Epithelial cell of proximal tubule (primary cell): ENCODE measurements at regions not wholly inside any gene's neighbourhood (a gene's known extent, or its start where the extent isn't known, plus 50 kb on each side); places are given as distances from the start of the nearest gene placed in this dataset.
"Not testable (repeated sequence)": the region's sequence is repeated elsewhere in the genome, so short reads cannot be mapped to it uniquely, and the experiment has no call there.

ENCODE experiments used
- DNase-seq: peaks from one replicate; pipeline ENCODE4 v3.0.0-alpha.2; 2011; ENCODE audit warnings: low read depth
- H3K4me3 ChIP-seq: 2 replicates; pipeline ENCODE4 v1.5.1; 2011; ENCODE audit warnings: low read depth, mild to moderate bottlenecking, low read length
- TF ChIP-seq, protein P1 (sequence below): conservative IDR thresholded peaks from 2 replicates; pipeline ENCODE4 v1.5.1; 2012; ENCODE audit warnings: low read depth, mild to moderate bottlenecking, low read length

DNA sequence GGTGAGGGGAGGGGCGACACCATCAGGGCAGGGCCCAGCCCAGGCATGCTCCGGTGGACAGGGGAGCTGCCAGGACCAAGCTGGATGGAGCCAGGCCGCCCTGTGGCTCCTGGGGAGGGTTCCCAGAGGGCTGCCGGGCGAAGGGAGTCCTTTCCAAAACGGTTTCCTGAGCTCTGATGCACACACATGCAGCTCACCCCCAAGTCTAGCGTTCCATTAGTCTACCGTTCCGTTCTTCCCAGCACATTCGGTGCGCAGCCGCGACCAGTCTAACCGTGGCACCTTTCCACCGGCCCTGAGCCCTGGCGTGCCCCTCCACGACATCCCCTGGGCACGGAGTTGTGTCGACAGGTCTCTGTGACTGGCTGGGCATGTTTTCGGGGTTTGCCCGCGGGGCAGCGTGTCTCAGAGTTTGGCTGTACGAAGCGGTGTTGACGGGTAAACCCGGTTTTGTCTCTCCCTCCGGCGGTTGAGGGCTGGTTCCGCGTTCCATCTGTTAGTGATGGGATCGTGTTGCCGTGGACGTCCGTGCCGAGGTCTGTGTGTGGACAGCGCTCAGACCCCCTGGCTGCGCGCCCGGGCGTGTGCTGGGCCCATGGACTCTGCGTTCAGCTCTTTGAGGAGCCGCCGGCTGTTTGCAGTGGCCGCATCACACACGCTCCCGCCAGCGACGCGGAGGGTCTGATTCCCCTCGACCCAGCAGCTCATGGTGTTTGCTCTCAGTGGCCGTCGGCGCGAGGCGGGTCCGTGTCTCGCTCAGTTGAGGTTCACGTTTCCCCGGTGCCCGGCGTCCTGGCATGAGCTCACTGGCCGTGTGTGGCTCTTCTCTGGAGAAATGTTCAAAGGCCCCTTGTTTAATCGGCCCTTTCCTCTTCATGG lies 121.2 kb downstream of the IGLL1 start:
- DNase-seq, result no peak
- TF ChIP-seq, protein P1, sequence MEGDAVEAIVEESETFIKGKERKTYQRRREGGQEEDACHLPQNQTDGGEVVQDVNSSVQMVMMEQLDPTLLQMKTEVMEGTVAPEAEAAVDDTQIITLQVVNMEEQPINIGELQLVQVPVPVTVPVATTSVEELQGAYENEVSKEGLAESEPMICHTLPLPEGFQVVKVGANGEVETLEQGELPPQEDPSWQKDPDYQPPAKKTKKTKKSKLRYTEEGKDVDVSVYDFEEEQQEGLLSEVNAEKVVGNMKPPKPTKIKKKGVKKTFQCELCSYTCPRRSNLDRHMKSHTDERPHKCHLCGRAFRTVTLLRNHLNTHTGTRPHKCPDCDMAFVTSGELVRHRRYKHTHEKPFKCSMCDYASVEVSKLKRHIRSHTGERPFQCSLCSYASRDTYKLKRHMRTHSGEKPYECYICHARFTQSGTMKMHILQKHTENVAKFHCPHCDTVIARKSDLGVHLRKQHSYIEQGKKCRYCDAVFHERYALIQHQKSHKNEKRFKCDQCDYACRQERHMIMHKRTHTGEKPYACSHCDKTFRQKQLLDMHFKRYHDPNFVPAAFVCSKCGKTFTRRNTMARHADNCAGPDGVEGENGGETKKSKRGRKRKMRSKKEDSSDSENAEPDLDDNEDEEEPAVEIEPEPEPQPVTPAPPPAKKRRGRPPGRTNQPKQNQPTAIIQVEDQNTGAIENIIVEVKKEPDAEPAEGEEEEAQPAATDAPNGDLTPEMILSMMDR, result no peak
- no peak overlapping the region for H3K4me3 ChIP-seq

DNA sequence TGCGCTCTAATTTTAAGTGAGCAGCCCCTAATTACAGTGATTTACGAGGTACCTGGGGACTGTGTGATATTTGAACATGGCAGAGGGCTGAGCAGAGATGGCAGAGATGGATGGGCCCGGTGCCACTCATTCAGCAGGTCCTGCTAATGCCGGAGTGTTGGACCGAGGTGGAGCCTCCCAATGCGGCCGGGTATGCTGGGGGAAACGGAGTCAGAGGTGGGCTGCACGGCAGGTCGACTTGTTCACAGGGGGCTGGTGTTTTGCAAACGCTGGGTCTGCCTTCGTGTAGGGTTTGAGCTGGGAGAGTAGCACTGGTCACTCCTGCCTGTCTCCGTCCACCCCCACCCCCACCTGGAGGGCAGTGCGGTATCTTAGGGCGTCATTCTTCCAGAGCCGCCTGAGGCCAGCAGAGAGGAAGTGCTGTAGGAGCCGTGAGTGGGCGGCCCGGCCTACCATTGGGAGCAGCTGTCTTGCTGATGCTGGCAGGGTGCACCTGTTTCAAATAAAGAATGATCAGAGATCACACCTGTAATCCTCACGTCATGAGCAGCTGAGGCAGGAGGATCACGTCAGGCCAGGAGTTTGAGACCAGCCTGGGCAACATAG lies 122.6 kb downstream of the IGLL1 start:
- no peak for DNase-seq
- H3K4me3 ChIP-seq, result no peak overlapping the region
- TF ChIP-seq, protein P1, result no peak

DNA sequence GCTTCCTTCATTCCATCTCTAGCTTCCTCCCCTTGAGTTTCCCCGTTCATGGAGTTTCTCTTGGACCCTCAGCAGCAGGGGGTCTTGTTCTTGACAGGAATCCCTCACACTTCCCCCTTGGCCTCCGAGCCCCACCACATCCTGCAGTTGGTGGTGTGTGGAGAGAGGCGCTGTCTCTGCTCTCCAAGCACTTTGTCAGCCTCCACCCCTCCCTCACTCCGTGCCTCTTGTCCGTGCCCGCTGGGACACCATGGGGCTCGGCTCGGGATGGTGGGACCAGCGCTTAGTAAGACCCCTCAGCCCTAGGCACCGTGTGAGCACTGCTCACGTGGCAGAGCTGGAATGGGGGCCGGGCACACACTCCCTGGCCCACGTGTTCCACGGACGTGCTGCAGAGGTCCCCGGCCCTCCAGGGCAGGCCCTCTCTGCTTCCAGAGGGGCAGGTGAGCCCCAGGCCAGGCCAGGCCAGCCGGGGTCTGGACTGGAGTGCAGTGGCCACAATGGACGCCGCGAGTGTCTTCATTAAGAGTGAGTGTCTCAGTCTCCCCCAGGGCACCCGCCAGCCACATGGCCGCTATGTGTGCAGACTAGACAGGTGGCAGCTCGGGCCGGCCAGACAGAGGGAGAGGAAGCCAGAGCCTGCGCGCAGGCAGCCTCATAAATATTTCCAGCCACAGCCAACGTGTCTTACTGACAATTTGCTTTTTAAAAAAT lies 123.3 kb downstream of the IGLL1 start:
- not testable (repeated sequence) for H3K4me3 ChIP-seq, DNase-seq

DNA sequence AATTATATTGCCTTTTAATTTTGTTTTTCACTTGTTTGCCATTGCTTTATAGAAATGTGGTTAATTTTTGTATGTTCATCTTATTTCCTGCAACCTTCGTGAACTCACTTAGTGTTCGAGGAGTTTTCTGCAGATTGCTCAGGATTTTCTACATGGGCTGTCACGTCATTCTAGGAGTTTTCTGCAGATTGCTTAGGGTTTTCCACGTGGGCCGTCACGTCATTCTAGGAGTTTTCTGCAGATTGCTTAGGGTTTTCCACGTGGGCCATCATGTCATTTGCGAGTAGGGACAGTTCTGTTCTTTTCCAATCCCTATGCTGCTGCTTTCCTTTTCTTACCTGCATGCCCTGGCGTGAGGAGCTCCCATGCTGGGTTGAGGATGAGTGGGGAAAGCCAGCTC lies 125.7 kb downstream of the IGLL1 start:
- H3K4me3 ChIP-seq, DNase-seq: not testable (repeated sequence)

DNA sequence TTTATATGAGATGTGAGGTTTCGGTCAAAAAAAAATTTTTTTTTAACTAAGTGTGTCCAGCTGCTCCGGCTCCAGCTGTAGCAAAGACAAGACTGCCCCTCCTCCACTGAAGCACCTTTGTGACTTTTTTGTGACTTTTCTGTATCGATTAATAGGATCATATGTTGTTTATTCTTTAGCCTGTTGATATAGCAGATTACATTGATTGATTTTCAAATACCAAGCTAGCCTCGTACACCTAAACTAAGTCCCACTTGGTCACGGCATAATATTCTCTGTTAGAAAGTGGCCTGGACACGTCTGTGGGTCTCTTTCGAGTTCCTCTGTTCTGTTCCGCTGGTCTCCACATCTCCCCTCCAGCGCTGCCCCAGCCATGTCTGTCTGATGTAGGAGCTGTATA lies 126.8 kb downstream of the IGLL1 start:
- TF ChIP-seq, protein P1, result no peak
- no peak overlapping the region for H3K4me3 ChIP-seq
- DNase-seq, result no peak

DNA sequence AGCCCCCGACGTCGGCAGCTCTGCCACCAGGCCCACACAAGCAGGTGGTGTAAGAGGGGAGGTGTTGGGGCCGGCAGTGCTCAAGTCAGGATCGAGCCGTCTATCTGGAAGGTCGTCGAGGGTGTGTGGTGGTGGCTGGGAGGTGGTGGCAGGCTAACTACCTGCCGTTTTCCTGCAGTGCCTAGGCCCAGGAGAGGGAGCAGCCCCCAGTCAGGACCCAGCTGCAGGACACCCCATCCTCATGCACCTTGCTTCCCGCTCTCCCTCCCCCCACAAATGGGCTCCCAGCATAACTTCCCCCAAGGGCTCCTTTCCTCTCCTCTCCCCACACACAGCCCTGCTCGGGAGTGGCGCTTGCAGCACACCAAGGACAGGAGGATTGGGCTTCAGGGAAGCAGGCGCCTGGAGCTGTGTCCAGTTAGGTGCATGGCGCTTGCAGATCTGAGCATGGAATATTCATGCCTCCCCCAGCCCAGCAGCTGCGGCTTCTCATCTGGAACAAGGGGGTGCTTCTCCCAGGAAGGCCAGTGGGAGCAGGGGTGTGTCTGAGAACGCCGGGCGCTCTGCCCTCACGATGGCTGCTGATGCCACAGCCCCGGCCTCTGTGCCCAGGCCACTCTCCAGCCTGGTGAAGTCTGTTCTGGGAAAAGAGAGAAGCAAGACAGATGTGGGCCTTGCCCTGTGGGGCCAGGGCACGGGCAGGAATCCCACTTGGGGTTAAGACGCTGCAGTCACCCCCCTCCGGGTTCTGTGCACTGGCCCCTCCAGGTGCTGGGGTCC lies 127.7 kb downstream of the IGLL1 start:
- TF ChIP-seq, protein P1, result no peak
- H3K4me3 ChIP-seq, result no peak overlapping the region
- no peak for DNase-seq

DNA sequence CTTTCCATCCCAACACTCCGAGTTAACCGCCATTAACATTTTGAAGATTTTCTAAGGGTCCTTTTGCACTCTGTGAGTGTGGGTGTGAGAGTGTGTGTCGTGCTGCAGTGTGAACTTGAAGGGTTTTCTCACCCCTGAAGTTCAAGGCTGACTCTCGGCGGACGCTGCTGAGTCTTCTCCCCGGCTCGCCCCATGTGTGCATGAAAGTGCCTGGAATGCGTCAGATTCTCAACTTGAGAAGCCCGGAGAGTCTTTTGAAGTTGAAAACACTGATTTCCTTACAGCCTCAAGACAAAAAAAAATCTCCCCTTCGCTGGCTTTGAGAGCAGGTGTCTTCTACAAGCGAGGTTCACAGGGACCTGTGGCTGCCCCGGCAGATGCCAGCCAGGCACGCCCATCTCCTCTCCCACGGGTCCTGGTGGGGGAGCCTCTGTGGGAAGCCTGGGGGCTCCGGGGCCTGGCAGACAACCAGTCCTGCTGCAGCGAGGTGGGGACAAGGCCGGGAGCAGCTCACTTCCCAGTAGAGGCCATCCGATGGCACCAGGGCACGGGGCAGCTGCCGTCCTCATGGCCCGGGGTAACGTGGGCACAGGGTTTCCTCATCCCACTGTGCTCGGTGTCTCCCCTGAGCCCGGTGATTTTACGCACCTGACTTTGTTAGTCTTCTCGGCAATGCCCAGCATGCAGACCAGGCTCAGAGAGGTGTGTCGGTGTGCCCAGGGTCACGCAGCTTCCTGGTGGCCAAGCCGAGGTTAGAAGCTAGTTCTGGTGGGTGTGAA lies 128.4 kb downstream of the IGLL1 start:
- not testable (repeated sequence) for DNase-seq, H3K4me3 ChIP-seq

DNA sequence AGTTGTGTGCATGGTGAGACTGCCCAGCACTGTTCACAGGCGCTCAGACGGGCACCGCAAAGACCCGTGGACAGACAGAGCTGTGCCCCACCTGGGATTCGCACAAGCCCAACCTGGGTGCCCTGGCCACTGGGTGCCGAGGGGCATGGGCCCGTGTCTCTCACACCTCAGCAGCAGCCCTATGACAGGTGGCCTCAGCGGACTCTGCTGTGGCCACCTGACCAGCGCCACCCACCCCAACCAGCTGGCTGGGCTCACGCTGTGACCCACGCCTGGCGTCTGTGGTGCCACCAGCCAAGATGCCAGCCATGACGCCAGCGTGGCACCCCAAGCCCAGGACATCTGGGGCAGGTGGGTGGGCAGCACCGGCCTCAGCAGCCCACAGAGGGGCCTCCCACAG lies 129.3 kb downstream of the IGLL1 start:
- not testable (repeated sequence) for DNase-seq, H3K4me3 ChIP-seq
